HG03064 (cell line): ENCODE measurements at regions not wholly inside any gene's neighbourhood (a gene's known extent, or its start where the extent isn't known, plus 50 kb on each side); places are given as distances from the start of the nearest gene placed in this dataset.

Experiments used
- ATAC-seq: cut with Tn5 transposase; IDR thresholded peaks from one replicate; pipeline ENCODE4 v1.9.1; 2021; ENCODE audit warnings: low read depth; ENCODE audit not compliant: unreplicated experiment

DNA sequence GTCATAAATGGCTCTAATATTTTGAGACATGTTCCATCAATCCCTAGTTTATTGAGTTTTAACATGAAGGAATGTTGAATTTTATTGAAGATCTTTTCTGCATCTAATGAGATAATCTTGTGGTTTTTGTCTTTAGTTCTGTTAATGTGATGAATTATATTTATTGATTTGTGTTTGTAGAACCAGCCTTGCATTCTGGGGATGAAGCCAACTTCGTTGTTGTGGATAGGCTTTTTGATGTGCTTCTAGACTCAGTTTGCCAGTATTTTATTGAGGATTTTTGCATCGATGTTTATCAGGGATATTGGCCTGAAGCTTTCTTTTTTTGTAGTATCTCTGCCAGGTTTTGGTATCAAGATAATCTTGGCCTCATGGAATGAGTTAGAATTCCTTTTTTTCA, 72.0 kb upstream of the CD96 start:
- no peak for ATAC-seq

DNA sequence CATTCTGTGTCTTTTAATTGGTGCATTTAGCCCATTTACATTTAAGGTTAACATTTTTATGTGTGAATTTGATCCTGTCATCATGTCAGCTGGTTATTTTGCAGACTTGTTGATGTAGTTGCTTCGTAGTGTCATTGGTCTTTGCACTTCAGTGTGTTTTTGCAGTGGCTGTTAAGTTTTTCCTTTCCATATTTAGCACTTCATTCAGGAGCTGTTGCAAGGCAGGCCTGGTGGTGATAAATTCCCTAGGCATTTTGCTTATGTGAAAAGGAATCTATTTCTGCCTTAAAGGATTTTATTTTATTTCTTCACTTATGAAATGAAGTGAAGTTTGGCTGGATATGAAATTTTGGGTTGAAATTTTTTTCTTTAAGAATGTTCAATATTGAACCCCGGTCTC, 70.2 kb upstream of the CD96 start:
- ATAC-seq = no peak

DNA sequence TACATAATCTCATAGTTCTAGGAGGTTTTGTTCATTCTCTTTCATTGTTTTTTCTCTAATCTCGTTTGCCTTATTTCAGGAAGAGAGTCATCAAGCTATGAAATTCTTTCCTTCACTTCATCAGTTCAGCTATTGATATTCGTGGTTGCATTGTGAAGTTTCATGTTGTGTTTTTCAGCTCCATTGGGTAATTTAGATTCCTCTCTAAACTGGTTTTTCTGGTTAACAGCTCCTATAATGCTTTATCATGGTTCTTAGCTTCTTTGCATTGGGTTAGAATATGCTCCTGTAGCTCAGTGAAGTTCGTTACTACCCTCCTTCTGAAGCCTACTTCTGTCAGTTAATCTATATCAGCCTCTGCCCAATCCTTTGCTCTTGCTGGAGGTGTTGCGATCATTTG, 69.4 kb upstream of the CD96 start:
- no peak for ATAC-seq

DNA sequence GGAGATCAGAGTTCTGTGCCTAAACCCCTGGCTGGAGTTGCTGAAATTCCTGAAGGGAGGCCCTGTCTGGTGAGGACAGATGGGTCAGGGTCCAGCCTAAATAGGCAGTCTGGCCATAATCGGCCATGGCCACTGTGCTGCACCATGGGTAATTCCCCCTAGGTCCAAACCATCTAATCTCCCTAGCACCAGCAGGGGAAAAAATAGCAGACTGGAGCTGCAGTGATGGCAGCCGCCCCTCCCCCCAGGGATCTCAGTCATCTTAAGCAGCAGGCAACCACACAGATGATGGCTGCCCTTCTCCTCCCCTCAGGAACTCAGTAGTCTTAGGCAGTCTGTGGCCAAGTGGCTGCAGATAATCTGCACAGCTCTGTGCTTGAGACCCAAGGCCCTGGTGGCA, 68.4 kb upstream of the CD96 start:
- ATAC-seq = no peak

DNA sequence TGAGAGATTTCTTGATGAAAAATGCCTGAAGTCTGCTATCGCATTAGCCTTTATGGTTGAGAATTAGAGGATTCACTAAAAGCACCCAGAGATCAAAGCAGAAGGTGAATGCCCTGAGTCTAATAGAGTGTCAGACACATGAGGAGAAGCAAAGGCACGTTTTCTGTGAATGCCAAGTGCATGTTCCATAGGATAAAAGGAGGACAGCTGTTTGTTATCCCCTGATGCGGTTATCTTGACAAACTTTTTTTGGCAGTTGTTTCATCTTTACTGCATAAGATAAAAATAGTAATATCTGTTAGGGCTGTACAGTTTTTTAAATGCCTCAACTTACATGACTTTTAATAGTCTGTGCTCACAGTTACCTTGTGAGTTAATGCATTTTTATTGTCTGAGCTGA, 65.3 kb upstream of the CD96 start:
- ATAC-seq = no peak

DNA sequence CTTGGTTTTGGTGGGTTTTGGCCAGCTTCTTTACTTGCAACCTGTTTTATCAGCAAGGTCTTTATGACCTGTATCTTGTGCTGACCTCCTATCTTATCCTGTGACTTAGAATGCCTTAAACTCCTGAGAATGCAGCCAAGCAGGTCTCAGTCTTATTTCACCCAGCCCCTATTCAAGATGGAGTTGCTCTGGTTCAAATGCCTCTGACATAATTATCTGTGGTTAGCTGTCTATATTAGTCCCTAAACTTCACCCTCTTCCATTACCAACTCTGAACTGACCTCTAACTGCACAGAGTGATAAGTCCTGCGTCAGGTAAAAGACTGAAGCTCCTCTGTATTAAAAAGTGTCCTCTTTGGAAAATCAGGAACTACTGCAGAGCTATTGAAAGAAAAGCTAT, 61.9 kb upstream of the CD96 start:
- ATAC-seq = no peak

DNA sequence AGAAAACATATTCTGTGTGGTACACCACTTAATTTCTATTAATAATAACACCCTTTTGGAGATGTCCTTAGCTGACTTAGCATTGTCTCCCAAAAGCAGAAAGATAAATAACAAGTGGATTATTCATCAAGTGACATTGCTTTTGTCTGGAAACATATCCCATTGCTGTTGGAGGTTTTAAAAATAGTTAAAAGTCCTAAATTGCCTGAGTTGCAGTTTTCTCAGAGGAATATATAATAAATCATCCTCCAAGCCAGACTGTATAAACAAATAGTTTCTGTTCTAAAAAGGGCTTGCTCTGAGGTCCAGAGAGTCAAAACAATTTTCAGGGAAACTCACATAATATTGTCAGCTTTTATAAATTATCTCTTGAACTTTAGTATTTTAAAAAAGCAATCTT, 60.4 kb upstream of the CD96 start:
- no peak for ATAC-seq

DNA sequence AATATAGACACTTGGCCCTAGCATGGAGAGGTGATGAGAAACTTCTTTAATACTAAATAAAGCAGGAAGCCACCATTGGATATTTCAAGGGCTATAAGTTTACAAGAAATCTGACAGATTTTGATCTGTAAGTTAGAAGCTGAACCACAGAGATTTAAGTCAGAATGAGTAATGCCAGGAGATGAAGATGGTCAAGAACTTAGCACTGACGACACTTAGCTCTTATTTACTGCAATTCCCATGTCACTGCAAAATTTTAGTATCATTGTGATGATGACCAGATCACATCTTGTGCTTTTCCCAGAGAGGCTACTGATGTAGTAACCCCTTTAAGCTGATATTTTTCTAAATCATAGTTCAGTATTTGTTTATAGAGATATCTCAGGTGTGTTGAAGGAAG, 59.4 kb upstream of the CD96 start:
- no peak for ATAC-seq

DNA sequence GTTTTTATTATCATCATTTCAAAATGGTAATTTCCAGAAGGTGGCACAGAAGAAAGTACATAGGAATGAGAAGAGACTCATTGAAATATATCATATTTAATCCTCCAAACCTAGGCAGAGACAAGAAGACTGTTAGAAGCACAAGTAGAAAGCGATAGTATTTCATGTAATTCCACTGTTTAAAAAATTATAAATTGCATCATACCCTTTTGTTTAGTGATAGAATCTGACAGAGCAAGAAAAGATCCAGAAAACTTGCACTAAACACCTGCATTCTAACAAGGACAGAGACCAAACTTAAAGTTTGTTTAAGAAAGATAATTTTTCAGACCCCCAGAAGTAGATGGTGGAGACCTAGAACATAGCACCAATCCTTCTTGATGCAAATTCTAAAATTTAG, 56.9 kb upstream of the CD96 start:
- no peak for ATAC-seq
